ENCODE measurements at regions not wholly inside any gene's neighbourhood (a gene's known extent, or its start where the extent isn't known, plus 50 kb on each side); places are given as distances from the start of the nearest gene placed in this dataset.
A peak's percentile ranks its signal among the peaks of the same experiment; 100 is the strongest.

GRCh38 chr3:59251869-59252268, 202.0 kb upstream of the CFAP20DC start:
- H3K9me3 ChIP-seq = no peaks in the 10 kb centered on the region
- TF ChIP-seq CTCF (IDR thresholded peaks at IDR 0.05) (no peak), POLR2A (IDR thresholded peaks at IDR 0.05) (no peak)
- H3K36me3 ChIP-seq = no peaks in the 10 kb centered on the region
- peaks cover 0 to 8% (median 0%) of the 10 kb centered on the region in 12 donors for H3K4me1 ChIP-seq
- WGBS, 4 donors = 63 to 80% (median 76%) methylated on average over 3 of the region's 3 CpGs
- DNase-seq = no peak
- H3K4me3 ChIP-seq = no peak overlapping the region
- peak in 2 of 4 donors; percentile 35 to 41 for ATAC-seq
- H3K27ac ChIP-seq = no peak overlapping the region
- intact Hi-C loops (cut with DNase I) = no loop called here
- H3K27me3 ChIP-seq = no peaks in the 10 kb centered on the region

- ATAC-seq = no peak
- H3K4me1 ChIP-seq = peaks cover 0 to 16% (median 4%) of the 10 kb centered on the region in 12 donors
- no peaks in the 10 kb centered on the region for H3K36me3 ChIP-seq
- no peak overlapping the region for H3K4me3 ChIP-seq
- no peak overlapping the region for H3K27ac ChIP-seq
- no peak for TF ChIP-seq POLR2A (IDR thresholded peaks at IDR 0.05)
- no peak for TF ChIP-seq CTCF (IDR thresholded peaks at IDR 0.05)
- no peak for DNase-seq
- no peaks in the 10 kb centered on the region for H3K9me3 ChIP-seq
- no peaks in the 10 kb centered on the region for H3K27me3 ChIP-seq
- intact Hi-C loops (cut with DNase I) = no loop called here
Measured at GRCh38 chr3:59250600-59250999, 200.8 kb upstream of the CFAP20DC start.

GRCh38 chr3:59249698-59250361, 200.0 kb upstream of the CFAP20DC start:
- intact Hi-C loops (cut with DNase I) = no loop called here
- Histone ChIP-seq H3K27me3 (no peaks in the 10 kb centered on the region), H3K4me1 (peaks cover 0 to 22% (median 11%) of the 10 kb centered on the region in 12 donors), H3K4me3 (no peak overlapping the region), H3K27ac (no peak overlapping the region), H3K9me3 (no peaks in the 10 kb centered on the region), H3K36me3 (no peaks in the 10 kb centered on the region)
- 74 to 80% (median 78%) methylated on average over 6 of the region's 6 CpGs for WGBS, 4 donors
- TF ChIP-seq POLR2A (IDR thresholded peaks at IDR 0.05) (no peak), CTCF (IDR thresholded peaks at IDR 0.05) (no peak)
- ATAC-seq (no peak), DNase-seq (no peak)

GRCh38 chr3:59249004-59249403, 199.2 kb upstream of the CFAP20DC start:
- TF ChIP-seq CTCF (IDR thresholded peaks at IDR 0.05) = no peak
- TF ChIP-seq POLR2A (IDR thresholded peaks at IDR 0.05) = no peak
- H3K27ac ChIP-seq = no peak overlapping the region
- no peaks in the 10 kb centered on the region for H3K36me3 ChIP-seq
- ATAC-seq (no peak), DNase-seq (no peak)
- intact Hi-C loops (cut with DNase I) = no loop called here
- no peaks in the 10 kb centered on the region for H3K9me3 ChIP-seq
- H3K4me1 ChIP-seq = peaks cover 0 to 19% (median 12%) of the 10 kb centered on the region in 12 donors
- no peak overlapping the region for H3K4me3 ChIP-seq
- H3K27me3 ChIP-seq = no peaks in the 10 kb centered on the region

All from heart left ventricle (tissue), 16 donors.